GM19324 (cell line): ENCODE measurements at regions not wholly inside any gene's neighbourhood (a gene's known extent, or its start where the extent isn't known, plus 50 kb on each side); places are given as distances from the start of the nearest gene placed in this dataset.

Experiments
- ATAC-seq: cut with Tn5 transposase; IDR thresholded peaks from one replicate; pipeline ENCODE4 v1.9.1; 2021; ENCODE audit warnings: mild to moderate bottlenecking, moderate library complexity; ENCODE audit not compliant: unreplicated experiment, low FRiP score

GRCh38 chr14:101705733-101706508 lies 55.6 kb upstream of the PPP2R5C start:
- ATAC-seq = no peak

GRCh38 chr14:101706509-101707067 lies 54.9 kb upstream of the PPP2R5C start:
- no peak for ATAC-seq

GRCh38 chr14:101707068-101707842 lies 54.3 kb upstream of the PPP2R5C start:
- ATAC-seq = no peak

GRCh38 chr14:101707863-101708620 lies 53.5 kb upstream of the PPP2R5C start:
- ATAC-seq = no peak

GRCh38 chr14:101708853-101709532 lies 52.5 kb upstream of the PPP2R5C start:
- ATAC-seq = no peak

GRCh38 chr14:101709533-101709881 lies 52.0 kb upstream of the PPP2R5C start:
- ATAC-seq = no peak

GRCh38 chr14:101709962-101710931 lies 51.3 kb upstream of the PPP2R5C start:
- ATAC-seq = no peak

- ATAC-seq = no peak
Measured at GRCh38 chr14:101711041-101711856, 50.3 kb upstream of the PPP2R5C start.
